ENCODE measurements at regions not wholly inside any gene's neighbourhood (a gene's known extent, or its start where the extent isn't known, plus 50 kb on each side); places are given as distances from the start of the nearest gene placed in this dataset.
"Not testable (repeated sequence)": the region's sequence is repeated elsewhere in the genome, so short reads cannot be mapped to it uniquely, and the experiment has no call there.

DNA sequence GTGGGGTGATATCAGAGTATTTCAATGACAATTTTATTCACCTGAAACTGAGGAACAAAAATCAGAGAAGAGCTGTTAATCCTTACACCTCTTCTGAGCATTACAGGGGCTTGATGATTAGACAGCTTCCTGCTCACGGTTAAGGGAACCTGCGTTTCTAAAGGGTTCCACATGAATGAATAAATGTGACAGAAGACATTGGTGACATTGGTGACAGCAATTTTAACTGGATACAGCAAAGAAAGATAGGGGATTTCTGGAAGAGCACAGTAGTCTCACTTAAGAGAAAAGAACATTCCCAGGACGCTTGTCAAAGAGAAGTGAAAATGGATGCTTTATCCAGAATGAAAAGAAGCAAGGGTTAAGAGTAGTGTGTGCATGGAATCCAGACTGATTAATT, 235.9 kb upstream of the CNTN3 start:
- H3K9ac ChIP-seq (ENCODE audit: low read length) = no peak overlapping the region
- no peak overlapping the region for H3K4me3 ChIP-seq (ENCODE audit: low read length)
- H3K9me3 ChIP-seq (ENCODE audit: low read length) = no peaks in the 10 kb centered on the region
- no peaks in the 10 kb centered on the region for H3K27me3 ChIP-seq (ENCODE audit: low read length)
- H3K9me2 ChIP-seq (replicated peaks; ENCODE audit: insufficient read depth, low read length) = no peaks in the 10 kb centered on the region
- H3K4me2 ChIP-seq (ENCODE audit: low read depth, low read length, poor library complexity, severe bottlenecking) = no peak overlapping the region
- DNase-seq = no peak
- no peaks in the 10 kb centered on the region for H3K79me2 ChIP-seq (ENCODE audit: low read length)
- H3K4me1 ChIP-seq (ENCODE audit: low read length) = no peaks in the 10 kb centered on the region
- H4K20me1 ChIP-seq (ENCODE audit: insufficient read depth, low read depth, low read length) = no peaks in the 10 kb centered on the region
- H3K27ac ChIP-seq (ENCODE audit: low read length) = no peak overlapping the region
- H3K36me3 ChIP-seq (ENCODE audit: insufficient read depth, low read length) = no peaks in the 10 kb centered on the region
- H2AFZ ChIP-seq (ENCODE audit: low read length) = no peak overlapping the region

DNA sequence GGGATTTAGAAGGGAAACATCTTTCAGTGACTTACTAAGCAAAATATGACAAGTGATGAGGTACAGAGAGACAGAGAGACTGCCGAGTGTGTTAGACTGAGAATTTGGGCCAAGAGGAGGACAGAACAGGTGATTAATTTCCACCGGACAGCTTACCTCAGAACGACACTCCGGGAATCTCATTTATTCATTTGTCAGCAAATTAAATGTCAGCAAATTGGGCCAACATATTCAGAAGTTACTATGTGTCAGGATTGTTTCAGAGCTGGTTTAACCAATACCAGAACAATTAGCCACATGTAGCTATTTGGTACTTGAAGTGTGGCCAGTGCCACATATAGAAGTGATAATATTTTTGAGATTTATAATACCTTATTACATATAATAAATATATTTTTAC, 232.6 kb upstream of the CNTN3 start:
- Histone ChIP-seq H3K4me3 (ENCODE audit: low read length) (no peak overlapping the region), H3K27me3 (ENCODE audit: low read length) (no peaks in the 10 kb centered on the region), H3K4me1 (ENCODE audit: low read length) (no peaks in the 10 kb centered on the region), H3K9ac (ENCODE audit: low read length) (no peak overlapping the region), H3K79me2 (ENCODE audit: low read length) (no peaks in the 10 kb centered on the region), H3K9me2 (replicated peaks; ENCODE audit: insufficient read depth, low read length) (no peaks in the 10 kb centered on the region), H3K27ac (ENCODE audit: low read length) (no peak overlapping the region), H3K9me3 (ENCODE audit: low read length) (no peaks in the 10 kb centered on the region), H3K4me2 (ENCODE audit: low read depth, low read length, poor library complexity, severe bottlenecking) (no peak overlapping the region), H3K36me3 (ENCODE audit: insufficient read depth, low read length) (no peaks in the 10 kb centered on the region), H4K20me1 (ENCODE audit: insufficient read depth, low read depth, low read length) (no peaks in the 10 kb centered on the region), H2AFZ (ENCODE audit: low read length) (no peak overlapping the region)
- no peak for DNase-seq

DNA sequence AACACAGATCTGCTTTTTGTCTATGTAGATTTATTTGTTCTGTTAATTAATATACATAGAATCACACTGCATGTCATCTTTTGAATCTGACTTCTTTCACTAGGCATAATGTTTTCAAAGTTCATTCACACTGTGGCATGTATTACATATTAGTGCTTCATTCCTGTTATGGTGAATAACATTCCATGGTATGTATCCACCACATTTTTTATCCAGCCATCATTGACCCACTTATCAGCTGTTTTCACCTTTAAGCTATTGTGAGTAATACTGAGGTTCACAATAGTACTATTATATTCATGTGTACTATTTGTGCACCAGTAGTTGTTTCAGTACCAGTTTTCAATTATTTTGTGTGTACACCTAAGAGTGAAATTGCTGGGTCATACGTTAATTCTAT, 230.6 kb upstream of the CNTN3 start:
- no peak overlapping the region for H2AFZ ChIP-seq (ENCODE audit: low read length)
- no peaks in the 10 kb centered on the region for H3K9me2 ChIP-seq (replicated peaks; ENCODE audit: insufficient read depth, low read length)
- no peaks in the 10 kb centered on the region for H3K4me1 ChIP-seq (ENCODE audit: low read length)
- no peaks in the 10 kb centered on the region for H3K27me3 ChIP-seq (ENCODE audit: low read length)
- H3K27ac ChIP-seq (ENCODE audit: low read length) = no peak overlapping the region
- H3K4me3 ChIP-seq (ENCODE audit: low read length) = no peak overlapping the region
- no peak overlapping the region for H3K4me2 ChIP-seq (ENCODE audit: low read depth, low read length, poor library complexity, severe bottlenecking)
- DNase-seq = no peak
- no peaks in the 10 kb centered on the region for H3K9me3 ChIP-seq (ENCODE audit: low read length)
- no peak overlapping the region for H3K9ac ChIP-seq (ENCODE audit: low read length)
- no peaks in the 10 kb centered on the region for H4K20me1 ChIP-seq (ENCODE audit: insufficient read depth, low read depth, low read length)
- no peaks in the 10 kb centered on the region for H3K79me2 ChIP-seq (ENCODE audit: low read length)
- H3K36me3 ChIP-seq (ENCODE audit: insufficient read depth, low read length) = no peaks in the 10 kb centered on the region

DNA sequence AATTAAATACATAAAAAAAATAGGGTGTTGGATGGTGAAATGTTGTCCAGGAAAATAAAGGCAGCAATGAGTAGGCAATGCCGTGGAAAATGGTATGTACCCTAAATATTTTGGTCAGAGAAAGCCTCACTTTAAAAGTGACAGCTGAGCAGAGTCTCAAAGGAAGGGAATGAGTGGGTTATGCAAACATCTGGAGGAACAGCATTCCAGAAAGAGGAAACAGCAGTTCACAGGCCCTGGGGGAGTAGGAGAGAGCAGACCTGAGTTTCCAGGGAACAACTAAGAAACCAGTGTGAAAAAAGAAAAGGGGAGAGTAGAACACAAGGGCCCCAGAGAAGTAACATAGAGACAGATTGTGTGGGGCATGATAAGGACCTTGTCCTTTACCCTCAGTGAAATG, 230.0 kb upstream of the CNTN3 start:
- no peak for DNase-seq
- Histone ChIP-seq H3K79me2 (ENCODE audit: low read length) (no peaks in the 10 kb centered on the region), H3K4me3 (ENCODE audit: low read length) (no peak overlapping the region), H3K27me3 (ENCODE audit: low read length) (no peaks in the 10 kb centered on the region), H3K36me3 (ENCODE audit: insufficient read depth, low read length) (no peaks in the 10 kb centered on the region), H3K9me2 (replicated peaks; ENCODE audit: insufficient read depth, low read length) (no peaks in the 10 kb centered on the region), H4K20me1 (ENCODE audit: insufficient read depth, low read depth, low read length) (no peaks in the 10 kb centered on the region), H3K4me2 (ENCODE audit: low read depth, low read length, poor library complexity, severe bottlenecking) (no peak overlapping the region), H2AFZ (ENCODE audit: low read length) (no peak overlapping the region), H3K9ac (ENCODE audit: low read length) (no peak overlapping the region), H3K4me1 (ENCODE audit: low read length) (no peaks in the 10 kb centered on the region), H3K27ac (ENCODE audit: low read length) (no peak overlapping the region), H3K9me3 (ENCODE audit: low read length) (no peaks in the 10 kb centered on the region)

DNA sequence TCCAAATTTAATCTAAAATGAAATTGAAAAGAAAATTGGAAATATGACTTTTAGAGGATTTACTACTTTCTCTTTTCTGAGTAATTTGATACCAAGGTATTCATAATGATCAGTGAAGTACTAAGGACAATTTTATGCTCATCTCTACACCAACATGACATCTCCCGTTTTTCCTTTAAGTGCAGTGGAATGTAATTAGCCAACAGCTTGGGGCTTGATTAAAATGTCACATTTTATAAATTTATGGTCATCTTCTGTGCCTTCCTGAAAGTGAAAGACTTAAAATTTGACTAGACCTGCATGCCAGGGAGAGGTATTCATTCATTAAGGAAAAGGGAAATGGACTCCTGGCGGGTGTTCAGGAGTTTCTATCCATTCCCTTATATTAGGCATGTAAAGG, 228.2 kb upstream of the CNTN3 start:
- H3K27me3 ChIP-seq (ENCODE audit: low read length) = no peaks in the 10 kb centered on the region
- no peaks in the 10 kb centered on the region for H3K9me2 ChIP-seq (replicated peaks; ENCODE audit: insufficient read depth, low read length)
- no peak for DNase-seq
- no peaks in the 10 kb centered on the region for H3K36me3 ChIP-seq (ENCODE audit: insufficient read depth, low read length)
- H4K20me1 ChIP-seq (ENCODE audit: insufficient read depth, low read depth, low read length) = no peaks in the 10 kb centered on the region
- H2AFZ ChIP-seq (ENCODE audit: low read length) = no peak overlapping the region
- H3K9ac ChIP-seq (ENCODE audit: low read length) = no peak overlapping the region
- H3K4me2 ChIP-seq (ENCODE audit: low read depth, low read length, poor library complexity, severe bottlenecking) = no peak overlapping the region
- no peak overlapping the region for H3K27ac ChIP-seq (ENCODE audit: low read length)
- H3K4me1 ChIP-seq (ENCODE audit: low read length) = no peaks in the 10 kb centered on the region
- H3K79me2 ChIP-seq (ENCODE audit: low read length) = no peaks in the 10 kb centered on the region
- H3K9me3 ChIP-seq (ENCODE audit: low read length) = no peaks in the 10 kb centered on the region
- no peak overlapping the region for H3K4me3 ChIP-seq (ENCODE audit: low read length)

DNA sequence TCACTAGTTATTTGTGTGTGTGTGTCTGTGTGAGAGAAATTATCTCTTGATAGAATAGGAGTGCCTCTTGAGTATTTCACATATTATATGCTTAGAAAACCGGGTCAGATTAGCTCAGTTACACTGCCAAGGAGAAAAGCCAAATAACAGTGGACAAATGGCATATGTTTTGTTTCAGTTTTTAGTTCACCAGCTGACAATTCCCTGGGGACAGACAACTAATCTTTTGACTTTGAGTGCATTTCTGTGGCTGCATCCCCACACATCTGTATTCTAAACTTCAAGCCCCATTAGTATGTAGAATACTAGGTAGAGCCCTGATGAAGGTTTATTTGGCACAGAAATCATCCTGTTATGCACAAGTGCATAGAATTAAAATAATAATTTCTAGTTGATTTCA, 227.7 kb upstream of the CNTN3 start:
- H3K9me2 ChIP-seq (replicated peaks; ENCODE audit: insufficient read depth, low read length) = no peaks in the 10 kb centered on the region
- H3K36me3 ChIP-seq (ENCODE audit: insufficient read depth, low read length) = no peaks in the 10 kb centered on the region
- H2AFZ ChIP-seq (ENCODE audit: low read length) = no peak overlapping the region
- H3K27me3 ChIP-seq (ENCODE audit: low read length) = no peaks in the 10 kb centered on the region
- no peaks in the 10 kb centered on the region for H3K9me3 ChIP-seq (ENCODE audit: low read length)
- H3K9ac ChIP-seq (ENCODE audit: low read length) = no peak overlapping the region
- H3K4me1 ChIP-seq (ENCODE audit: low read length) = no peaks in the 10 kb centered on the region
- H3K4me3 ChIP-seq (ENCODE audit: low read length) = no peak overlapping the region
- no peak overlapping the region for H3K4me2 ChIP-seq (ENCODE audit: low read depth, low read length, poor library complexity, severe bottlenecking)
- DNase-seq = no peak
- no peaks in the 10 kb centered on the region for H4K20me1 ChIP-seq (ENCODE audit: insufficient read depth, low read depth, low read length)
- H3K79me2 ChIP-seq (ENCODE audit: low read length) = no peaks in the 10 kb centered on the region
- no peak overlapping the region for H3K27ac ChIP-seq (ENCODE audit: low read length)

DNA sequence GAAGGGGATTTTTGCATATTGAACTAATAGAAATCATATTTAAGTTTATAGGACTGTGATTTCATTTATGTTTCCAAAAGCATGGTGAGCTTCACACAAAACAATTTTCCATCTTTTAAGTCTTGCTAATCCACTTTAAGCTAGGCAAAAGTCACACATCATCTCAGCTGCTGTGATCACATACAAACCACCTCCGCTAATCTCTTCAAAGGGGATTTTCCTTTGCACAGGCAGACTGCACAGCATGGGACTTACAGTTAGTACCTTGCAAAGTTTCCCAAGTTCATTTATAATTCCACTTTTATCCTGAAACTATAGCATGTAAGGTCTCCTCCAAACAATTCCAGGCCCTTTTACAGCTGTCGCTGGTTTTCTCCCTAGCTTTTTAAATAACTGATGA, 225.1 kb upstream of the CNTN3 start:
- H3K9me3 ChIP-seq (ENCODE audit: low read length) = no peaks in the 10 kb centered on the region
- H3K36me3 ChIP-seq (ENCODE audit: insufficient read depth, low read length) = no peaks in the 10 kb centered on the region
- H3K4me3 ChIP-seq (ENCODE audit: low read length) = no peak overlapping the region
- no peak overlapping the region for H3K27ac ChIP-seq (ENCODE audit: low read length)
- DNase-seq = no peak
- H2AFZ ChIP-seq (ENCODE audit: low read length) = no peak overlapping the region
- no peaks in the 10 kb centered on the region for H3K79me2 ChIP-seq (ENCODE audit: low read length)
- no peak overlapping the region for H3K9ac ChIP-seq (ENCODE audit: low read length)
- no peaks in the 10 kb centered on the region for H4K20me1 ChIP-seq (ENCODE audit: insufficient read depth, low read depth, low read length)
- H3K27me3 ChIP-seq (ENCODE audit: low read length) = no peaks in the 10 kb centered on the region
- no peak overlapping the region for H3K4me2 ChIP-seq (ENCODE audit: low read depth, low read length, poor library complexity, severe bottlenecking)
- H3K9me2 ChIP-seq (replicated peaks; ENCODE audit: insufficient read depth, low read length) = no peaks in the 10 kb centered on the region
- H3K4me1 ChIP-seq (ENCODE audit: low read length) = no peaks in the 10 kb centered on the region

DNA sequence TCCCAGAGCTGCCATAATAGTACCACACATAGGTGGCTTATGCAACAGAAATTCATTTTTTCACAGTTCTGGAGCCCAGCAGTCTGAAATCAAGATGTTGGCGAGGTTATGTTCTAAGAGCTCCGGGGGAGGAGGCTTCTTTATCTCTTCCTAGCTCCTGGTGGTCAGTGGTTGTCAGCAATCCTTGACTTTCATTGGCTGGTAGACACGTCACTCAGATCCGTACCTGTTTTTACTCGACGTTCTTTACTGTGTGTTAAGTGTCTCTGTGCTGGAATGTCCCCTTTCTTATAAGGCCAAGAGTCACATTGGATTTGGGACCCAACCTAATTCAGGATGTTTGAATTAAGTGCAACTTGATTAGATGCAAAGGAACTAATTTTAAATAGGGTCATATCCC, 218.5 kb upstream of the CNTN3 start:
- Histone ChIP-seq H4K20me1 (ENCODE audit: insufficient read depth, low read depth, low read length) (no peaks in the 10 kb centered on the region), H3K9me2 (replicated peaks; ENCODE audit: insufficient read depth, low read length) (no peaks in the 10 kb centered on the region), H3K36me3 (ENCODE audit: insufficient read depth, low read length) (no peaks in the 10 kb centered on the region), H3K27ac (ENCODE audit: low read length) (no peak overlapping the region), H3K79me2 (ENCODE audit: low read length) (no peaks in the 10 kb centered on the region), H3K4me3 (ENCODE audit: low read length) (no peak overlapping the region), H3K4me2 (ENCODE audit: low read depth, low read length, poor library complexity, severe bottlenecking) (no peak overlapping the region), H3K9me3 (ENCODE audit: low read length) (no peaks in the 10 kb centered on the region), H3K4me1 (ENCODE audit: low read length) (no peaks in the 10 kb centered on the region), H3K27me3 (ENCODE audit: low read length) (no peaks in the 10 kb centered on the region), H2AFZ (ENCODE audit: low read length) (no peak overlapping the region), H3K9ac (ENCODE audit: low read length) (no peak overlapping the region)
- no peak for DNase-seq

DNA sequence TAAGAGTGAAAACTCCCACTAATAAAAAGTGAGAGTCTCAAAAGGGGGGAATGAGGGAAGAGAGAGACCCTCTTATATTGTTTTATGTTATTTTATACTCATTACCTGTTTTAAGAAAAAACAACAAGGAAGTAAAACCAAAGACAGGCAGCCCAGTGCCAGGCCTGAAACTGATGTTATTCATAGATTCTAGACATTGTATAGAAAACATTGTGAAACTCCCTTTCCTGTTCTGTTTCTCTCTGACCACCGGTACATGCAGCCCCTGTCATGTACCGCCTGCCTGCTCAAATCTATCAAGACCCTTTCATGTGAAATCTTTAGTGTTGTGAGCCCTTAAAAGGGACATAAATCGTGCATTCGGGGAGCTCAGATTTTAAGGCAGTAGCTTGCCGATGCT, 216.4 kb upstream of the CNTN3 start:
- H3K9me2 ChIP-seq (replicated peaks; ENCODE audit: insufficient read depth, low read length); H3K27me3 ChIP-seq (ENCODE audit: low read length); H3K79me2 ChIP-seq (ENCODE audit: low read length); H3K9me3 ChIP-seq (ENCODE audit: low read length); DNase-seq; H2AFZ ChIP-seq (ENCODE audit: low read length); H4K20me1 ChIP-seq (ENCODE audit: insufficient read depth, low read depth, low read length); H3K9ac ChIP-seq (ENCODE audit: low read length); H3K4me2 ChIP-seq (ENCODE audit: low read depth, low read length, poor library complexity, severe bottlenecking); H3K27ac ChIP-seq (ENCODE audit: low read length); H3K4me3 ChIP-seq (ENCODE audit: low read length); H3K4me1 ChIP-seq (ENCODE audit: low read length); H3K36me3 ChIP-seq (ENCODE audit: insufficient read depth, low read length): not testable (repeated sequence)

All from Karpas-422 (cell line).